NCI-H146 (cell line): ENCODE measurements at regions not wholly inside any gene's neighbourhood (a gene's known extent, or its start where the extent isn't known, plus 50 kb on each side); places are given as distances from the start of the nearest gene placed in this dataset.
"Not testable (repeated sequence)": the region's sequence is repeated elsewhere in the genome, so short reads cannot be mapped to it uniquely, and the experiment has no call there.

Experiments used
- DNase-seq: peaks from one replicate; lab custom pipeline; 2025; lab: John Stamatoyannopoulos, UW

GRCh38 chr16:16561532-16561931, 182.6 kb downstream of the NPIPA7 start:
- DNase-seq: not testable (repeated sequence)

- DNase-seq: not testable (repeated sequence)
Observed at GRCh38 chr16:16563962-16564361, 185.0 kb downstream of the NPIPA7 start.

GRCh38 chr16:16565326-16565725, 186.4 kb downstream of the NPIPA7 start:
- not testable (repeated sequence) for DNase-seq

- not testable (repeated sequence) for DNase-seq
Observed at GRCh38 chr16:16570055-16570454, 191.1 kb downstream of the NPIPA7 start.

GRCh38 chr16:16570874-16571273, 191.9 kb downstream of the NPIPA7 start:
- not testable (repeated sequence) for DNase-seq

GRCh38 chr16:16572130-16572774, 193.3 kb downstream of the NPIPA7 start:
- DNase-seq: not testable (repeated sequence)

GRCh38 chr16:16577062-16577461, 198.1 kb downstream of the NPIPA7 start:
- not testable (repeated sequence) for DNase-seq

- DNase-seq: no peak
Observed at GRCh38 chr16:16578701-16579100, 199.8 kb downstream of the NPIPA7 start.

- not testable (repeated sequence) for DNase-seq
Observed at GRCh38 chr16:16582916-16583315, 204.0 kb downstream of the NPIPA7 start.

GRCh38 chr16:16586073-16586651, 207.2 kb downstream of the NPIPA7 start:
- not testable (repeated sequence) for DNase-seq

GRCh38 chr16:16586969-16587368, 208.0 kb downstream of the NPIPA7 start:
- DNase-seq: not testable (repeated sequence)

GRCh38 chr16:16588436-16588835, 209.5 kb downstream of the NPIPA7 start:
- DNase-seq: not testable (repeated sequence)

GRCh38 chr16:16590654-16591318, 211.8 kb downstream of the NPIPA7 start:
- not testable (repeated sequence) for DNase-seq

GRCh38 chr16:16593156-16593863, 214.4 kb downstream of the NPIPA7 start:
- not testable (repeated sequence) for DNase-seq

- not testable (repeated sequence) for DNase-seq
Observed at GRCh38 chr16:16595029-16595718, 216.2 kb downstream of the NPIPA7 start.

- DNase-seq: not testable (repeated sequence)
Observed at GRCh38 chr16:16601239-16601638, 222.3 kb downstream of the NPIPA7 start.

- not testable (repeated sequence) for DNase-seq
Observed at GRCh38 chr16:16607401-16608082, 228.6 kb downstream of the NPIPA7 start.

GRCh38 chr16:16609627-16610026, 230.7 kb downstream of the NPIPA7 start:
- DNase-seq: not testable (repeated sequence)

- DNase-seq: not testable (repeated sequence)
Observed at GRCh38 chr16:16610389-16610967, 231.5 kb downstream of the NPIPA7 start.

- DNase-seq: not testable (repeated sequence)
Observed at GRCh38 chr16:16613212-16613611, 234.3 kb downstream of the NPIPA7 start.

- DNase-seq: not testable (repeated sequence)
Observed at GRCh38 chr16:16614484-16614883, 235.5 kb downstream of the NPIPA7 start.
